ENCODE measurements at regions not wholly inside any gene's neighbourhood (a gene's known extent, or its start where the extent isn't known, plus 50 kb on each side); places are given as distances from the start of the nearest gene placed in this dataset.

DNA sequence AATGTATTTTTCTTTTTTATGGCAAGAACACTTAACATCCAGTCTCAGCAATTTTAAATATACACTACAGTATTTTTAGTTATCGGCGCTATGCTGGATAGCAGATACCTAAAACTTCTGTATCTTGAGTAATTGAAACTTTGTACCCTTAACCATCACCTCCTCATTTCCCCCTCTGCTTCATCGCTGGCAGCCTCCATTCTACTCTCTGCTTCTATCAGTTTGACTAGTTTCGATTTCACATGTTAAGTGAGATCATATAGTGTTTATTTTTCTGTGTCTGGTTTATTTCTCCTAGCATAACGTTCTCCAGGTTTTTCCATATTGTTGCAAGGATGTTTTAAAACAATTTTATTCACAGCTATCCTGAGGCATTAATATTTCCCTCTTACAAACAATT lies 340.8 kb upstream of the SLC10A2 start:
- TF ChIP-seq, protein P1, sequence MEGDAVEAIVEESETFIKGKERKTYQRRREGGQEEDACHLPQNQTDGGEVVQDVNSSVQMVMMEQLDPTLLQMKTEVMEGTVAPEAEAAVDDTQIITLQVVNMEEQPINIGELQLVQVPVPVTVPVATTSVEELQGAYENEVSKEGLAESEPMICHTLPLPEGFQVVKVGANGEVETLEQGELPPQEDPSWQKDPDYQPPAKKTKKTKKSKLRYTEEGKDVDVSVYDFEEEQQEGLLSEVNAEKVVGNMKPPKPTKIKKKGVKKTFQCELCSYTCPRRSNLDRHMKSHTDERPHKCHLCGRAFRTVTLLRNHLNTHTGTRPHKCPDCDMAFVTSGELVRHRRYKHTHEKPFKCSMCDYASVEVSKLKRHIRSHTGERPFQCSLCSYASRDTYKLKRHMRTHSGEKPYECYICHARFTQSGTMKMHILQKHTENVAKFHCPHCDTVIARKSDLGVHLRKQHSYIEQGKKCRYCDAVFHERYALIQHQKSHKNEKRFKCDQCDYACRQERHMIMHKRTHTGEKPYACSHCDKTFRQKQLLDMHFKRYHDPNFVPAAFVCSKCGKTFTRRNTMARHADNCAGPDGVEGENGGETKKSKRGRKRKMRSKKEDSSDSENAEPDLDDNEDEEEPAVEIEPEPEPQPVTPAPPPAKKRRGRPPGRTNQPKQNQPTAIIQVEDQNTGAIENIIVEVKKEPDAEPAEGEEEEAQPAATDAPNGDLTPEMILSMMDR (IDR thresholded peaks at IDR 0.05; ENCODE audit: low read depth, low read length): no peak
- H3K4me3 ChIP-seq (ENCODE audit: low read depth, low read length): no peak overlapping the region
- no peaks in the 10 kb centered on the region for H3K36me3 ChIP-seq

GRCh38 chr13:103405297-103405696 lies 339.1 kb upstream of the SLC10A2 start:
- no peak overlapping the region for H3K27ac ChIP-seq

More for the DNA sequence above, 340.8 kb upstream of the SLC10A2 start:
- no peak overlapping the region for H3K27ac ChIP-seq
- H3K27me3 ChIP-seq (ENCODE audit: insufficient read depth, low read depth, severe bottlenecking): no peaks in the 10 kb centered on the region
- DNase-seq: no peak
- H3K9me3 ChIP-seq (ENCODE audit: severe bottlenecking): no peaks in the 10 kb centered on the region

GRCh38 chr13:103403814-103404213 lies 337.6 kb upstream of the SLC10A2 start:
- no peaks in the 10 kb centered on the region for H3K27me3 ChIP-seq (ENCODE audit: insufficient read depth, low read depth, severe bottlenecking)
- TF ChIP-seq, protein P1 (IDR thresholded peaks at IDR 0.05; ENCODE audit: low read depth, low read length): no peak

More at GRCh38 chr13:103405297-103405696, 339.1 kb upstream of the SLC10A2 start:
- Histone ChIP-seq H3K27me3 (ENCODE audit: insufficient read depth, low read depth, severe bottlenecking) (no peaks in the 10 kb centered on the region), H3K9me3 (ENCODE audit: severe bottlenecking) (no peaks in the 10 kb centered on the region), H3K36me3 (no peaks in the 10 kb centered on the region), H3K4me3 (ENCODE audit: low read depth, low read length) (no peak overlapping the region)
- peak; percentile 41 for DNase-seq
- TF ChIP-seq, protein P1 (IDR thresholded peaks at IDR 0.05; ENCODE audit: low read depth, low read length): no peak

DNA sequence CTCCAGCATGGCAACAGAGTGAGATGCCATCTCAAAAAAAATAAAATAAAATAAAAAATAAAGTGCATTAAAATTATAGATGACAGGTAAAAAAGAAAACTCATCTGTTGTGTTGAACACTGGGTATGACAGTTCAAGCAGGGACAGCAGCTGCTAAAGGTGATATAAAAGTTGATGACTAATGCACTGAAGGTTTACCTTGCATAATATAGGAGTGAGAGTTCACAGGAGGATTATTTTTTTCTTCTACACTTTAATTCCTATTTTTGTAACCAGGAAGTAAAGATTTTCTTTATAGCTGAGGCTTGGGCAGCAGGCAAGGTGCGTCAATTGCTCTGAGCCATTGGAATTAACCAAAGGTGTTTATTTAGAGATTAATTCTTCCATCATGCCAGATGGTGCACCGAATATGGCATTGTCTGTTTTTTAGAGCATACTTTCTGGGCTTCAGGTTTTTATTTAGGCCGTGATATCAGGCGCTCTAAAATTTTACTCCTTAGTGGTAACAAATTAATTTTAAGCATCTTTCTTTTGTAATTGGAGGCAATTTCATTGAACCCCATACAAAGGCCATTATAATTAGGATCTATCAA lies 337.0 kb upstream of the SLC10A2 start:
- Histone ChIP-seq H3K36me3 (no peaks in the 10 kb centered on the region), H3K4me3 (ENCODE audit: low read depth, low read length) (no peak overlapping the region), H3K9me3 (ENCODE audit: severe bottlenecking) (peaks cover 5% of the 10 kb centered on the region), H3K27me3 (ENCODE audit: insufficient read depth, low read depth, severe bottlenecking) (no peaks in the 10 kb centered on the region), H3K27ac (no peak overlapping the region)
- DNase-seq: peak; percentile 44
- TF ChIP-seq, protein P1 (IDR thresholded peaks at IDR 0.05; ENCODE audit: low read depth, low read length): no peak

More at GRCh38 chr13:103403814-103404213, 337.6 kb upstream of the SLC10A2 start:
- no peaks in the 10 kb centered on the region for H3K36me3 ChIP-seq
- DNase-seq: no peak
- no peak overlapping the region for H3K4me3 ChIP-seq (ENCODE audit: low read depth, low read length)
- H3K27ac ChIP-seq: no peak overlapping the region
- peaks cover under 1% of the 10 kb centered on the region for H3K9me3 ChIP-seq (ENCODE audit: severe bottlenecking)

DNA sequence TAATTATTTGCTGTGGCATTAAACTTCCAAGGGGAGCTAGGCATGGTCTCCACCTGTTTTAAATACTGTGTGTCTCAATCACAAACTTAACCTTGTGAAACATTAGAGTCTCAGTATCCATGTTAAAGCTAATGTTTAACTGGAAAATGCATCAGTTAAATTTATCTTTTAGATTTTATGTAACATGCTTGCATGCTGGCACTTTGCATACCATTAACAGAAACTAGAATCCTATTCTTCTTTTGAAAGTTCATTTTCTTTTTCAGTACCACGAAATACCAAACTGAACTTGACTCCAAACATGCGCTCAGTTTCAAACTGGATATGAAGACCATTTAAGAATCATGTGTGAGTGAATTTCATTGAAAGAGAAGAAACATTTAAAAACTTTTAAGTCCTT lies 328.9 kb upstream of the SLC10A2 start:
- no peak overlapping the region for H3K4me3 ChIP-seq (ENCODE audit: low read depth, low read length)
- H3K36me3 ChIP-seq: no peaks in the 10 kb centered on the region
- peaks cover 5% of the 10 kb centered on the region for H3K9me3 ChIP-seq (ENCODE audit: severe bottlenecking)
- no peak overlapping the region for H3K27ac ChIP-seq
- no peak for DNase-seq
- H3K27me3 ChIP-seq (ENCODE audit: insufficient read depth, low read depth, severe bottlenecking): no peaks in the 10 kb centered on the region
- TF ChIP-seq, protein P1 (IDR thresholded peaks at IDR 0.05; ENCODE audit: low read depth, low read length): no peak

DNA sequence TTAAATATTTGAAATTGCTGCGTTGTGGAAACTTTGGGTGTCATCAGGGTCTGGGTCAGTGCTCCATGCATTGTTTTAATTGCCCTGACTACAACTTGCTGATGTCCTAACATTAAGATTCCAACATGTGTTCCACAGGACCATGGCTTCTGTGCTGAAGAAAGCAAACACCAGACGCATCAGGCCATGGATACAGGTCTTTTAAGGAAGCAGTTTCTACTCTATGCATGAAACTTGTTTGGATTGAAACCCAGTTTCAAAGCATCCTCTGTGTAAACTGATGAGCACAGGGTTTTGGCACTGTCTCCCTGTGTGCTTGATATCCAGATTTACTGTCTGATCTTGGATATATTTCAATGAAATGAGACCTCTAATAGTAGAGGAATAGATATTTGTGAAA lies 328.4 kb upstream of the SLC10A2 start:
- H3K36me3 ChIP-seq: no peaks in the 10 kb centered on the region
- no peak overlapping the region for H3K27ac ChIP-seq
- TF ChIP-seq, protein P1 (IDR thresholded peaks at IDR 0.05; ENCODE audit: low read depth, low read length): no peak
- no peaks in the 10 kb centered on the region for H3K27me3 ChIP-seq (ENCODE audit: insufficient read depth, low read depth, severe bottlenecking)
- H3K4me3 ChIP-seq (ENCODE audit: low read depth, low read length): no peak overlapping the region
- H3K9me3 ChIP-seq (ENCODE audit: severe bottlenecking): peaks cover 5% of the 10 kb centered on the region
- no peak for DNase-seq
